Mucosa of gallbladder (tissue), 1 donor: ENCODE measurements at regions not wholly inside any gene's neighbourhood (a gene's known extent, or its start where the extent isn't known, plus 50 kb on each side); places are given as distances from the start of the nearest gene placed in this dataset.
"Not testable (repeated sequence)": the region's sequence is repeated elsewhere in the genome, so short reads cannot be mapped to it uniquely, and the experiment has no call there.

Experiments
- DNase-seq: peaks from one replicate; pipeline ENCODE4 v3.0.0-alpha.2; 2020; ENCODE audit warnings: low spot score
- donor health status: DM: no; HTN: no; CAD: no.

DNA sequence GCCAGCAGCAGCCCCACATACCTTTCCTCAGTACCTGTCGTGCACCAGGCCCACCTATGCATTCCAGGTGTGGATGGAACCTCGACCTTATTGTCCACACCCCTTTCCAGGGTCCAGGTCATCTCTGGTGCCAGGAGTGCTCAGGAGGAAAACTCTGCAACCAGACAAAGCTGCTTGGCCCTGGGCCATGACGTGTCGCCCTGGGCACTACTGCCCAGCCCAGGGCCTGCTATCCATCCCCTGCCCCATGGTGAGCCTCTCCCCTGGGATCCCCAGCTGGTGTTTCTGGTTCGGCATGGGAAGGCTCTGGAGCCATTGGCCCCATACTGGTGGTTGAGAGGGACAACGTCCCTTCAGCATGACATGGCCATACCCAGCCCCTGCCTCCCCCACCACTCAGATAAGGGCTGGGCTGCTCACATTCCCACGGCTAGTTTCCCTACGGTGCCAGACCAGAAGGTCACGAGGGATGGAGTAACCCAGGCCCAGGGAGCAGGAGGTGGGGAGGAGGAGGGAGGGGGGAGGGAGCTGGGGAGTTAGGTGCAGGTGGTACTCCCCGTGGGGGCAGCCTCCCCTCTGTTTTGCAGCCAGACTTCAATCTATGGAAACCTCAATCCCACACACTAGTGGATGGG is 123.2 kb upstream of the MTLN start:
- DNase-seq = not testable (repeated sequence)

DNA sequence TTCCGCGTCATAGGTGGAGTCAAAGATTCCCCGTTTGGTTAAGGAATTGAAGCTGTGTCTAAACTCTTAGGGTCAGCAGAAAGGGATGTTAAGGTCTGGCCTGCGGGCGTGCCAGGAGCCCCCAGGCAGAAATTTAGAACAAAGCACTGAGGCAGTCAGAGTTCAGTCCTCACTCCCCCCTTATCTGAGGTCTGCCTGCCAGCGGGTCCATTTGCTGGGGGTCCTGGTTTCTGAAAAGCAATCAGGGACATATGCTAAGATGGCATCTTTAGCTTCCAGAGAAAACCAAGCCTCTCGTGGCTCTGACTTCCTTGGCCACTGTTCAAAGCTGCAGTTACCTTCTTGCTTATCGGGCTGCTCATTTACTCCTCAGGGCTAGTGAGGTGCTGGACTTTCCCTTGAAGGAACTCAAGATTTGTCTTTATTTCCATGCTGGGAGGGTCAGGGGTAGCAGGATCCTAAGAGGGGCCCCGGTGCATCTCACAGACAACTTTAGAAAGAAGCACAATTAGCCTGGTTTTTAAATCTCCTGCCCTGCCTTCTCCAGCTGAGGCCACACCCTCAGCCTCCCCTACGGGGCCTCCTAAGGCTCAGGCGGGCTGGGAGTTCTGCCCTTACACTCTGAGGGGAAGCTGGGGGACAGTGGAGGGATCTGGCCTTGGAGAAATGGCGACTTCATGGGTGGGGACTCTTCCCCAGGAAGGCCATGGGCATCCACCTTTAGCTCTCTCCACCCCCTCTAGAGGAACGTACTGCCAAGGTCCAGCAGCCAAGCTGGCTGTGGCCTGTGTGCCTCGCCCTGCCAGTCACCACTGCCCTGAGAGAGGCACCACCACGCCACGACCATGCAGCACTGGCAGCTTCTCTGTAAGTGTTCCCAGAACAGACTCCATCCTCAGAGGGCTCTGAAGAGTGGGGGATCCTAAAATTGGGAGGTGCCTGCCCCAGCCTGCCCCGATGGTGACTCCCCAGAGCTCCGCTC is 121.1 kb upstream of the MTLN start:
- not testable (repeated sequence) for DNase-seq

DNA sequence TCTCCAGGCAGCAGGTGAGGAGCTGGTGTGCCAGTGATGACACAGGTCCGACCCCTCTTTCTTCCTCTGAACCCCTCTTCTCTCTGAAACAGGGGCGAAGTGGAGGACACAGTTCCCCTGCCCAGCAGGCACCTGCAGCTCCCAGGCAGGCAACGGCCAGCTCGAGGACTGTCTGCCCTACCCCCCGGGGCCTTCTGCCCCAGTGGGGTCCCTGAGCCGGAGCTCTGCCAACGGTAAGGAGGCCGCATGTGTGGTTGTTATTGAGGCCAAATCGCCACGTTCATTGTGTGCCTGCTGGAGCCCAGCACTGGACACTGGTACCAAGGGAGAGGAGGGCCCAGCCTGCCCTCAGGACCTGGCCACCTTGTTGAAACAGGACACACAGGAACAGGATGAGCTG is 119.3 kb upstream of the MTLN start:
- not testable (repeated sequence) for DNase-seq

DNA sequence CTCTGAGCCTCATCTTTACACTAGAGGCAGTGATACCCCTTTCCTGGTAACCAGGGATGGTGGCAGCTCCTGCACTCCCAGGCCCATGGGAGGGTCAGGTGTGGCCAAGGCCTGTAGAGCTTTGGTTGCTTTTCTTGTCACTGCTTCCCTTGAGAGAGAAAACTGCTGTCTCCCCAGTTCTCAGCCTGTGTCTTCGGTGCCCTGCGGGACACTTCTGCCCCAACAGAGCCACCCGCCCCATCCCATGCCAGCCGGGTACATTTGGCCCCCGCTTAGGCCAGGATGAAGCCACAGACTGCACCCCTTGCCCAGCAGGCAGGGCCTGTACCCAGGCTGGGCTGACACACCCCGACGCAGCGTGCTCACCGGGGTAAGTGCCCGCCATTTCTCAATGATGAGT is 117.4 kb upstream of the MTLN start:
- not testable (repeated sequence) for DNase-seq

- not testable (repeated sequence) for DNase-seq
These were observed 116.8 kb upstream of the MTLN start for GRCh38 chr2:110329158-110329557.

- not testable (repeated sequence) for DNase-seq
These were observed 116.3 kb upstream of the MTLN start for GRCh38 chr2:110328677-110329076.

- not testable (repeated sequence) for DNase-seq
These were observed 111.5 kb upstream of the MTLN start for GRCh38 chr2:110323832-110324231.

DNA sequence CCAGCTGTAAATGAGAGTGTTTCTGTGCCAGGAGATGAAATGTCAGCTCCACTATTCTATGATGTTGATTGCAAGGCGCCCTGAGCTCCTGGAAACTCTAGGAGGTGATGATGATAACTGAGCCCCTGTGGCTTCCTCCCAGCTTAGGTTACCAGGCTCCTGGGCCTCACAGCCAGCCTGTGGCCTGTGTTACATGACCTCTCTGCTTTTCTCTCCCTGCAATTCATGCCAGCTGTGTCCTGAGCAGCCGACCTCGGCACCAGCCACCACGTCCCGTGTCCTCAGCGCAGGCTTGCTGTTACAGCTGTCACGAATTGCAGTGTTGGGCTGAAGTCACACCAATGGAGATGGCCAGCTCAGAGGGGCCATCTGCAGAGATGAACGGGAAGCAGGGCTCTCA is 110.2 kb upstream of the MTLN start:
- not testable (repeated sequence) for DNase-seq

DNA sequence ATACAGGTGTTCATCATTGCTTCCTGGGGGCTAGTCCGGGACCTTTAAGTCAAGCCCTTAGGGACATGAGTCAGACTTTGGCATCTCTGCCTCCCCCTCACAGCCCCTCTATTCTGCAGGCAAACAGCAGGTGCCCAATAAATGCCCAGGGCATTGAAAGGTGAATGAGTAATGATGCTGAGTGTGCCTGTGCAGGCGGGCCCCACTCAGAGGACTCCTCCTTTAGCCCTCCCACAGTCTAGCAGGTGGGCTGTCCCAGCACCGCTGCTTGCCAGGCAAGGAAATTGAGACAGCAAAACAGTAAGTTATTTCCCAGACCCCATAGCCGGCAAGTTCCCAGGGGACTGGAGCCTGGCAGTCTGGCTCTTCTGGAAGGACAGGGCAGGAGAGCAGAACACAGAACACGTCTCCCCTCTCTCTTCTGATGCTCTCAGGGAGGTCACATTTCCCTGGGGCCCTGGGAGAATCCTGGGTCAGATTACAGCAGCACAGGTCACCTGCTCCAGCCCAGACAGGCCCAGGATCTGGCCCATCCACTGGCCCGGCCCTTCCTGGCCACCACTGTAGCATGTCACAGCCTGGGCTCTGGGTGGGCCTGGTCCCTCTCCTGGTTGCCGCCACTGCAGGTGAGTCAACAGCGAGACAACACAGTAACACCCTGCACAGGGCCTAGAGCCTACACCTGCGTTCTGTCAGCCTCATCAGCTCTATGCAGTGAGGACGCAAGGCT is 108.7 kb upstream of the MTLN start:
- not testable (repeated sequence) for DNase-seq

DNA sequence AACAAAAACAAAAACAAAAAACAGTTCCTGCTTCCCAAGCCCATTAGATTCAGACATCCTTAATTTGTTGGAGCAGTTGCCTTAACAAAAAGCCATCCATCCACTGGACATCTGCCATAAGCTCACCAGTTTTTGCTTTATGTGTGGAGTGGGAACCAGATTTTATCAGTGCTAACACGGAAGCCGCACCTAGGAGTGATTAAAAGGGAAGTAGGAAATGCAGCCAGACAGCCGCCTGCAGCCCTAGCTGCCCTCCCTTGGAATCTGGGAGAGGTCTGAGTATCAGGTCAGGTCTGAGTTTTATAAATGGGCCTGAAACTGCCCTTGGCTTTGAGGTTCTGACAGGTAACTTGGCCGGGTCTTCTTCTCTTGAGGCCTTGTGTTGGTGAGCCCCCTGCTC is 106.6 kb upstream of the MTLN start:
- not testable (repeated sequence) for DNase-seq

DNA sequence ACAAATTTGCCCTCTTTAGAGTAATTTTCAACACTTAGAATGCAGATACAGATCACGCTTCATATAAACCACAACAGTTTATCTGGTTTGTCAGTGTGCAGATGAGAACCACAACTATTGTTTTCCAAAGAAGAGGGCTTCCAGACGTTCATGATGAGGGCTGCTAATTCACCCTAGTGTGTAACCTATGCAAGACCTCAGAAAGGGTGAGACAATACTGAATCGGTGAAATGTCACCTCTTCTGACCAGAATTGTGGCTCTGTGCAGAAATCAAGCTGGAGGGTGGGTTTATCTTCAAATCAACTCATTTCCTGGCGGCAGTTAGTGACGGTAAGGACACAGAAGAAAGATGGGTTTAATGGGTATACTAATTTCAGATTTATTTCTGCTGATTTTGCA is 105.0 kb upstream of the MTLN start:
- not testable (repeated sequence) for DNase-seq

DNA sequence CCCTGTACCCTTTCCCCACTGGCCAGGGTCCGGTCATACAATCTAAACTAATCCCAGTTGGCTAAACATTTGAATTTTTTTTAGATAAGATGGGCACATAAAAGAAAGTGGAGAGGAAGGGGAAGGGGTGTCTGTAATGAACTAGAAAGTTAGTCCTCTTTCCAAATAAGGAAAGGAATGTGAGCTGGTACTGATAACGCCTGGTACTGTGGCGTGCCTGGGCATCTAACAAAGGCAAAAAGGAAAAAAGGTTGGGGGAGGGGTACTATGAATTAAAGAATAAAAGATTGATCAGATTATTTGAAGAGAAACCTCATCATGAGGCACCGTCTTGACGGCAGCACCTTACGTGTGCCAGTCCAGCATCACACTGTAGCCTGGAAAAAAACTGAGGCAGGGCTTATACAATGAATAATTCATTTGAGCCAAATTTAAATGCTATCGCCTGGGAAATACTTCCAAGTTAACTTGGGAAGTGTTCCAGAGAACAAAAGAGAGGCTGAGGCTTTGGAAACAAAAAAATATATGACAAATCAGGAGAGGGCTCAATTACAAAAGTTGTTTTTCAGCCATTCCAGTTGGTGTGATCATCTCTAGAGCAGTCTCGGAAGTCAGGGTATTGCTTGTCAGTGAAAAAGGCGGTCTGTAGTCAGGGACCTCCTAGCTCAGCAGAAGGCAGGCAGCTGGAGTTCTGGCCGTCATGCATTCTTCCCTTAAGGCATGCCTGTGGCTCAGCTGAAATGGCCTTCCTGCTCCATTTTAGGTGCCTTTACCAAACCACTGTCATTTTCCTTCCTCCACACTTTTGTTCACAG is 103.9 kb upstream of the MTLN start:
- DNase-seq = not testable (repeated sequence)

- not testable (repeated sequence) for DNase-seq
These were observed 102.9 kb upstream of the MTLN start for GRCh38 chr2:110315054-110315820.

GRCh38 chr2:110314472-110314871 is 102.1 kb upstream of the MTLN start:
- DNase-seq = not testable (repeated sequence)

DNA sequence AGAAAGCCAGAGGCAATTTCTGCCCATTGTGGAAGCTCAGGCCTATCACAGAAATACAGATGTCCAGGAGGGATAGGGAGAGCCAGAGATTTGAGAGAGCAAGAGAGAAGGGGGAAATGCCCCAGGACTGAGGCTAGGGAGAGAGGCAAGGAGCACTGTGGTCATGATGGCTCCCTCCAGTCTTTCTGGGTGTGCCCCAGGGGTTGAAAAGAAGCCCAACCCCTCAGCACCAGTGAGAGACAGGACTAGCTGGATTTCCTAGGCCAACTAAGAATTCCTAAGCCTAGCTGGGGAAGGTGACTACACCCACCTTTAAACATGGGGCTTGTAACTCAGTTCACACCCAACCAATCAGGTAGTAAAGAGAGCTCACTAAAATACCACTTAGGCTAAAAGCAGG is 100.7 kb upstream of the MTLN start:
- not testable (repeated sequence) for DNase-seq

DNA sequence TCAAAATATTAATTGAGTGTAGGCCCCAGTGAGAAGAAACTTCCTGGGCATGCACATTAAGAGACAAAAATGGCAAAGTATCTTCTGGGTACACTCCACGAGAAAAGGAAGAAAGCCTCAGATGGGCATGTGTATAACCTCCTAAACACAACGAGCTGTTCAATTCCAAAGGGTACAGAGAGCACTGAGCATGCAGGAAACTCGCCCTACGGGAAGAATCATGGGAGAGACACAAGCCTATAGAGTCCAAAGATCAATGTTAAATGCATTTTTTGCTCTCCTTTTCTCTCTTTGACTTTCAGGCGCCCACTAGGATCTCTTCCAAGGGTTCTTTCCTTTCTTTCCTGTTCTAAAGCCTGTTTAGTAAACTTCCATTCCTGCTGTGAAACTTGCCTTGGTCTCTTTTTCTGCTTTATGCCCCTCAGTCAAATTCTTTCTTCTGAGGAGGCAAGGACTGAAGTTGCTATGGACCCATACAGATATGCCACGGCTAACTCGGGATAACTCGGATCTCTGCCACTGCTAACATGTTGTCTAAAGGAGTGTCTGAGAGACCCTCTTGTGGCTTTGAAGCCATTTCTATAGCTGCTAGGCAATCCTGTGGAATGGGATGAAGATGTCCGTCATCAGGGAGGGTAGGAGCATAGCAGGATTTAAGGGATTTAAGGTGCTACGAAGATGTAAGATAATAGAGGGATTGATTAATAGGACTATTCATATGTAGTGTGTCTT is 99.5 kb upstream of the MTLN start:
- peak; percentile 45 for DNase-seq

- not testable (repeated sequence) for DNase-seq
These were observed 98.7 kb upstream of the MTLN start for GRCh38 chr2:110310988-110311475.

GRCh38 chr2:110308728-110309127 is 96.4 kb upstream of the MTLN start:
- not testable (repeated sequence) for DNase-seq

GRCh38 chr2:110292807-110293206 is 80.5 kb upstream of the MTLN start:
- DNase-seq = not testable (repeated sequence)
